ENCODE measurements at regions not wholly inside any gene's neighbourhood (a gene's known extent, or its start where the extent isn't known, plus 50 kb on each side); places are given as distances from the start of the nearest gene placed in this dataset.

DNA sequence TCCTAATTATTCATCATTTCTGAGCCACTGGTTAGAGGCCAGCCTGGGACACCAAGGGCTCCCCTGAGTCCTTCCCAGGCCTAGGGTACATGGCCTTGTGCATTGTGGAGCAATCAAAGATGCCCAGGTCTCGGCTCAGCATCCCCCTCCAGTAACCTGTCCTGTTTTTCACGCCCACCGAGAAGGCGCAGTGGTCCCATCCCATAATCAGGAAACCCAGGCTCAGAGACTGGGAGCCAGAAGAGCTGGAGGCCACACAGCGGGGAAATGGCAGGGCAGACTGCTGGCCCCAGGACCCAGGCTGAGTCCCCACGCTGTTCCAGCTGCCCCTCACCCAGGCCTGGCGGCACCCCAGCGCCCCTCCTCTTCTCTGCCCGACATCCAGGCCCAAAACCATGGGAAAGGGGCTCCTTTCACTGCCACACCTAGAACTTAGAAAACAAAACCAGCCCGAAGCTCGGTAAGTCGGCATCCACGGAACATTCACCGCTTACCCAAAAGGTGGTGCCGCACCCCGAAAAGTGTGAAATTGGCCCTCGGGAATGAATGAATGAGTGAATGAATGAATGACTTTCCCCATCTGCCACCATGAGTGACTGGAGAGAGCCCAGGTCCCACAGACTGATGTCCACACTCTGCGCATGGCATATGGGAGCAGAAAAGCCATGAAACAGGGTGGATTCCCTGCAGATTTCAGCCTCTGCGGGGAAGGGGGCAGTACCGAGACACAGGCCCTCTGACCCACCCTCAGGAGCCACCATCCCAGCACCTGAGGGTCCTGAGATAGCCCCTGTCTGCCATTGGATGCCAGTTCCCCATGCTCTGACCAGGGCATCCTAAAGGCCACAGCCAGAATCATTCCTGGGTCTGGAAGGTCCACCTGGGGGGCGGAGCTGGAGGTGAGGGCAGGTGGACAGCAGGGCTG lies 132.5 kb downstream of the OLFM1 start:
- no peak for DNase-seq (ENCODE audit: low spot score)

DNA sequence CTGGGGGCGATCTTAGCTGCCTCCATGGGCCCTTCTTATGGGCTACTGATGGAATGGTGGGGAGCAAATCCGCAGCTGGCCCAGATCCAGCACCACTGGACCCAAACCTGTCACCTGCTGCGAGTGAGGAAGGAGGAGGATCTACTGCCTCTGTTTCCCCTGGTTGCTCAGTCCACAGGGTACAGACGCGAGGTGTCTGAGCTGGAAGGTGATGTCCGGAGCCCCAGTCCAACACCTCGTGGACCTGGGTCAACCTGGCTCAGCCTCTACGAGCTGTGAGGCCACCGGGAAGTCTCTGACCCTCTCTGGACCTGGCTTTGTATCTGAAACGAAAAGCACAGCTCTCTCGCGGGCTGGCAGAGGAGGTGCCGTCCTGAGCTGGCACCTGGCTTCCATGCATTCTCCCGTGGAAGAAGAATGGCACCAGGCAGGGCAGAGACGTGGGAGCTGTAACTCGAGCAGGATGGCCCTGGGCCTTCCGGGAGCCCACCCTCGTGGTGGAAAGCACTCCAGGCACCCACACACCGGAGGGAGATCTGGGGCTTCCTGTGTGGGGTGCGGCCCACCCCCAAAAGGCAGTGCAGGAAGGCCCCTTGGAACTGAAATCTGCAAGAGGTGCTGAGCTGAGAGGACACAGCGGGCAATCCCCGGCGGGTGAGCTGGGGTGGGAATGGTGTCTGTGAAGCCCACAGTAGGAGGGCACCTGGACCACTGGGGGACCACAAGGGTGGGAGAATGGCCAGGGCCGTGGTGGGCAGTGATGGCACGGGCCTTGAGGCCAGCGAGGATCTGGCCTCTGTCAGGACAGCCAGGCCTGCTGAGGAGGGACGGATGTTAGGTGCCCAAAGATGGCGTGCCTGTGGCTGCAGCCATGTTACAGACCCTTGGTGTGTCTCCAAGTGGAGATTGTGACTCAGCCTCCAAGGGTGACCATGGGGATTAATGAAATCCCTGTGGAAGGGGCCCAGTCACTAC lies 133.4 kb downstream of the OLFM1 start:
- no peak for DNase-seq (ENCODE audit: low spot score)

DNA sequence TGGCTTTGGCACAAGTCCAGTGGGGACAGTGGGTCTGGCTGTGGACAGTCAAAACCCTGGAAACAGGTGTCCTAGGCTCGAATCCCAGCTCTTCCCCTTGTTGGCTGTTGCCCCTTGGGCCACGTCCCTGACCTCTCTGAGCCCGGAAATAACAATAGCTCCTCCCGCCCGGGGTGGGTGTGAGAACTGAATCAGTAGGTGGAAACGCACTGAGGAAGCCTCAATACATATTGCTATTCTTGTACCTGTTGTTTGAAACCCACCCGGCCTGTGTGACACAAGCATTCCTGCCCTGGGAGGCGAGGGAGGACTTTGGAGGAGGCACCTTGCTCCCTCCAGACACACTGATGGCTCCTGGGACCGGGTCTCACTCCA lies 134.1 kb downstream of the OLFM1 start:
- DNase-seq (ENCODE audit: low spot score), result no peak

DNA sequence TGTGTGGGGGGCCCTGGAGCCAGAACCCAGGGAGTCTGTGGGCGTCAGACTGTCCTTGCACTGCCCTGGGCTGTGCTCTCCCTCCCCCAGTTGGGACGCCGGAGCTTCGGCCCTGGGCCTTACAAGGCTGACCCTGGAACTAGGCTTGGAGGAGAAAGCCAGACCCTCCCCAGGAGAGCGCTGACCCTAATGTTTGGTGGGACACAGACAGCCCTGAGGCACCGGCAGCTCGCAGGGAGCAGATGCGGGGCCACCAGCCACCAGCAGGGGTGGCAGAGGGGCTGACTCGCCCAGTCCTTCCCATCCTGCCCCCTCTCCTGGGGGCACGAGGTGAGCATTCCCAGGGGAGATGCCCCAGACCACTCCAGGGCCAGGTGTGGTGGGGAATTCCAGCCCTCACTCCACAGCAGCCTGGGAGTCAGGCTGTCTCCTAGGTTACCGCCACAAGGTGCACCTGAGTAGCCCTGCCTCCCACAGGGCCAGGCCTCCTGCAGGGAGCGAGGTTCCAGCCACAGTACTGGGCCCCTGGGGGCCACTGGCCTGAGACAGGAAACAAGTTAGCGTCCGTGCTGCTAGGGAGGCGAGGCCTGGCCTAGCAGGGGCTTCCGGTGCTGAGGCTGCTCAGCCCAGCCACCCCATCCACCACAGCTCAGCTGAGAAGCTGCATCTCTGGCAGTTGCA lies 134.6 kb downstream of the OLFM1 start:
- DNase-seq (ENCODE audit: low spot score), result no peak

DNA sequence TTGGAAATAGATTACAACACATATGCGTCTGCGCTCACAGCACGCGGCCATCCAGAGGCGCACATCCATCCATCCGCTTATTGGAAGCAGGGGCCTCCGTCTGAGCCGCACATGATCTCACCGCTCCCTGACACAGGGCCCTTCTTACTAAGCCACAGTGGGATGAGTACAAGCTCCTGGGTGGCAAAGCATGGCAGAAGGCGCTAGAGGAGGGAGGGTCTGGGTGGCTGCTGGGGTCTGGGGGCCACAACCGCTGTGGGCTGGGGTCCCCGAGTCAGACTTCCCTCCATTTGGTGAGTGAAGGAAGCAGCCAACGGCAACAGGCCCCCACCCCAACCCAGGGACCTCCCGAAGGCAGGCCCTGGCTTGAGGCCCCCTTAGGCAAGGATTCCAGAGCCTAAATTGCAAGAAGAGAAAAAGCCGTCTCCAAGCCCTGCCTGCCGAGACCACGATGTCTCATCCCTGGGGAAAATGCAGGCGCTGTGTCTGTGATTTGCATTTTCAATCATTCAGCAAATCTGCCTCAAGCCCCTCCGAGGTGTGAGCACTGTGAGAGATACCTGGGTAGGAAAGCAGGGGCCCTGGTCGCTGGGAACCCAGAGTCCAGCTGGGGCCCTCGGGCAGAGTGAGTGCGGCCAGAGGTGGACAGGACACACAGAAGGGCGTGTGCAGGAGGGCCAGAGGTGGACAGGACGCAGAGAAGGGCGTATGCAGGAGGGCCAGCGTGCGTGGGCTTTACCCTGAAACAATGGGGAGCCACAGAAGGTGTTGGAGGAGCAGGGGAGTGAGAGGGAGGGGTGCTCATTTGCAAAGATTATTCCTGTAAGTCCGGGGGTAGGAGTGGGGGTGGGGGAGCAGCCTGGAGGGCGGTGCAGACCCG lies 135.7 kb downstream of the OLFM1 start:
- DNase-seq (ENCODE audit: low spot score), result no peak

DNA sequence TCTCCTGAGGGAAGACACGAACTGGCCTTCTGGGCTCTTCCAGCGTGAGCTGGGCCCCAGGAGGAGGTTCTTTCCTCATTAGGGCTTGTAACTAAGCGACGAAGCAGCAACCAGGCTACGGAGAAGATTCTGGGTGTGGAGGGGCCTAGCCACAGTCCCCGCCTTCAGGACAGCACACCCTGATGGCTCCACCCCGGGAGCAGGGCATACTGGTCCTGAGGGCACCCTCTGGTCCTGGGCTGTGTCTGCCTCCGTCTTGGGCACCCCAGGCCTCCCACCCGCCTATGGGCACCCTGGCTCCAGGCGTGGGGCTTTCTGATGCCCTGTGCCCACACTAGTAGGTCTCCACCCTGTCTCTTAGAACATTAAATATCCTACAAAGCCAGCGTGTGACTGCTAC lies 136.4 kb downstream of the OLFM1 start:
- DNase-seq (ENCODE audit: low spot score), result no peak

DNA sequence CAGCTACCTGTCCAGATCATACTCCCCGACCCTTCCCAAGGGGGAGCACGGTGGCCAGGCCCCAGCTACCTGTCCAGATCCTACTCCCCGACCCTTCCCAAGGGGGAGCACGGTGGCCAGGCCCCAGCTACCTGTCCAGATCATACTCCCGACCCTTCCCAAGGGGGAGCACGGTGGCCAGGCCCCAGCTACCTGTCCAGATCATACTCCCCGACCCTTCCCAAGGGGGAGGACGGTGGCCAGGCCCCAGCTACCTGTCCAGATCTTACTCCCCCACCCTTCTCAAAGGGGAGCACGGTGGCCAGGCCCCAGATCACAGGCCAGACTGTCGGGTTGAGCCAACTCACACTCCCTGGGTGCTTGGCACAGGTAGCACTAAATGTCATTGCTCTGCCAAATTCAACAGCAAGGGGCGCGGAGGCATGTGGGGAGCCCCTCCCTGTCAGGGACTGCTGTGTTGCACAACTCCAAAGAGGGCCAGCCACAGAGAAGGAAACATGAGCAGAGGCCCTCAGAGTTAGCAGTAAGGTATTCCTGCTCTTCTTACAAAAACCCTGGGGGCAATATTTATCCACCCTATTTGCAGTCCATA lies 136.9 kb downstream of the OLFM1 start:
- DNase-seq (ENCODE audit: low spot score), result no peak

DNA sequence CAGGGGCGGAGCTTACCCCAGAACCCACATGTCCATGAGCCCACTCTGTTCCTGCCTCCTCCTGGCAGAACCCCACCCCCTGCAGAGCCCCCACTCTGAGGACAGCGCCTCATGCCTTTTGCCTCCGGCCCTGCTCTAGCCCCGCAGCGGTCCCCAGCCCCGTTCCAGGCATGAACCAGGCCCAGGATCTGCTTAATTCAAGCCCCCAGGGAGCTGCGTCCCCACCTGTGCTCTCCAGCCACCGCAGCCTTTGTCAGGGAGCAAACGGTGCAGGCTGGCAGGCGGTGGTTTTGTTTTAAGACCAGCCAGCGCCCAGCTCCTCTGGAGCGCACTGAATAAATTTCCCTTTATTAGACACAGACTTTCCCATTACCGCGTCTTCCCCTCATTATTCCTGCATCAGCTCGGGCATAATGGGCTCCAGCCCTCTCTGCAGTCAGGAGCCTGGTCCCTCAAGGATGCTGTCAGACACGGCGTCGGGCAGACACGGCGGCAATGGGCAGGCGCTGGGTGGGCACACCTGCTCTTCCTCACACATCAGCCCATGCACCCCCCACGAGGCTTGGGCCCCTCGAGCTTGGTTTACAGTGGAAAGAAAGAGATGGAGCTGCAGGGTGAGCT lies 137.6 kb downstream of the OLFM1 start:
- no peak for DNase-seq (ENCODE audit: low spot score)

DNA sequence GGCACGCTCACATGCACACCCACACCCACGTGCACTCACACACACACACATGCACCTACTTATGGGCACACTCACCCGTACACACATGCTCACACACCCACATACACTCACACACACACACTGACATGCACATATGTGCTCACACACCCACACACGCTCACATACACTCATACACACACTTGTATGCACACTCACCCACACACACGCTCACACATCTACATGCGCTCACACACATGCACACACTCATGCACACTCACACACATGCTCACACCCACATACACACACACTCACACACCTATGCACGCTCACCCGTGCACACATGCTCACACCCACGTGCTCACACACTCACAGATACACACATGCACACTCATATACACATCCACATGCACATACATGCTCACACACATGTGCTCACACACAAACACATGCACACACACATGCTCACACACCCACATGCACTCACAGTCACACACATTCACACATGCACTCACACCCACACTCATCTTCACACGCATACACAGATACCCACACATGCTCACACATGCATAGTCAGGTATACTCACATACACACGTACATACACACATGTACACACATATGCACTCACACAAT lies 138.3 kb downstream of the OLFM1 start:
- DNase-seq (ENCODE audit: low spot score), result no peak

DNA sequence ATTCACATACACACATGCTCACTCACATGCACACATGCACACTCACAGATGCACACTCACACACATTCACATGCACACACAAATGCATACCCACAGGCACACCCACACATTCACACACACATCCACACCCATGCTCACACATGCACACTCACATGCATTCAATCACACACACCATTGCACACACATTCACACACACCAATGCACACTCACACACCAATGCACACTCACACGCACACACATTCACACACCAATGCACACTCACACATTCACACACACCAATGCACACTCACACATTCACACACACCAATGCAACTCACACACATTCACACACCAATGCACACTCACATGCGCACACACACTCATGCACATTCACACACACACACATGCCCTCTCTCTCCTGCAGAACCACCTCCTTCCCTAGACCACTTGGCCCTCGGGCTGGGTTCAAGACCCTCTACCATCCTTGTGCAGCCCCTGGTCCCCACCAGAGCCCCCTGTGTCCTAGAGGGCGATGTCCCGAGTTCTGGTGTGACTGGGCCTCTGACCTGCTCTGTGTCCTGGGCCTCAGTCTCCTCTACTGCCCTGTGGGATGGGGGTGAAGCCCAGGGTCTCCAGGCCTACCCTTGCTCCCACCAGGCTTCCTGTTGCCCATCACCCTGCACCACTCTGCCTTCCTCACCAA lies 139.0 kb downstream of the OLFM1 start:
- no peak for DNase-seq (ENCODE audit: low spot score)

DNA sequence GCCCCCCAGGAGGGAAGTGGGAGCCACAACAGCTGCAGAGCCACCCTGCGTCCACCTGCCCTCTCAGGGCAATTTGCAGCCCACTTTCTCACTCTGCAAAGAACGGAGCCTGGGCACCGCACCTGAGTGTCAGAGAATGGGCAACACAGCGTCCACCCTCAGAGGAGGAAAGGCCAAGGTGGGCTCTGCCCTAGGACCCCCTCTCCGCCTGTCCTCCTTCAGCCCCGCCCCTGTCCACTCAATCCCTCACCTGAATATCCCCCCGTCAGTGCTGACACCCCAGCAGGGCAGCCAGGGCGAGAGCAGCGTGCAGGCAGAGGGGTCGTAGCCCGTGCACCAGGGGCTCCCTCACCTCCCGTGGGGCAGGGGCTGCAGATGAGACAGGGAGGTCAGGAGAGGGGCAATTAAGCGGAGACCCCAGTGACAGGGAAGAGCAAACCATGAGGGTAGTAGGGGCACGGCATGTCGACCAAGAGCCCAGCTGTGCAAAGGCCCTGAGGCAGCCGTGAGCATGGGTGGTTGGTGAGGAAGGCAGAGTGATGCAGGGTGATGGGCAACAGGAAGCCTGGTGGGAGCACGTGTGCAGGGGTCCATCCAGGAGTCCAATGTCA lies 140.3 kb downstream of the OLFM1 start:
- DNase-seq (ENCODE audit: low spot score), result no peak

DNA sequence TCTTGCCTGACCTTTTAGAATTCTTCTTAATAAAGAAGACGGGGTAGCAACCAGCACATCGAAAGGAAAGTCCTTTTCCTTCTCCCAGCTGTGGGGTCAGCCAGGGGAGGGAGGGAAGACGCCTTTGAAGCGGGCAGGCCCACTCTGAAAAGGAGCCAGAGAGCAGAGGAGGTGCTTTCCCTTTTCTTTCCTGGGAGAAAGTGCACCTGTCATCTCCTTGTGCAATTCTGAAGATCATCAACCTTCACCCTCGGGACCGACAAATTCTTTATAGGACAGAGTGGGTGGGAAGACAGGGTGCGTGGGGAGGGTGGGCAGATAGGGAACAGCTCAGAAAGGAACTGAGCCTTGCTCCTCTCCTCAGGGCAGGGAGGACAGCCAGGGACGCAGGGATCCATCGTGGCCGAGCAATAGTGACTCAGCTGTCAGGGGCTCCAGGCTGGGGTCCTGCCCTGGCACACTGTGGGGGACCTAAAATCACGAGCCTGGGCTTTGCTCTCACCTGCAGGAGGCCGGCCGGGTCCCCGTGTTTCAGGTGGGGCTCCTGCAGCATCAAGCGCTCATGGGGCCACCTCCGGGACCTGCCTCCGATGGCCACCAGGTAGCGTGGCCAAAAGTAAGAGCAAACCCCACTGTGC lies 141.0 kb downstream of the OLFM1 start:
- DNase-seq (ENCODE audit: low spot score), result no peak

DNA sequence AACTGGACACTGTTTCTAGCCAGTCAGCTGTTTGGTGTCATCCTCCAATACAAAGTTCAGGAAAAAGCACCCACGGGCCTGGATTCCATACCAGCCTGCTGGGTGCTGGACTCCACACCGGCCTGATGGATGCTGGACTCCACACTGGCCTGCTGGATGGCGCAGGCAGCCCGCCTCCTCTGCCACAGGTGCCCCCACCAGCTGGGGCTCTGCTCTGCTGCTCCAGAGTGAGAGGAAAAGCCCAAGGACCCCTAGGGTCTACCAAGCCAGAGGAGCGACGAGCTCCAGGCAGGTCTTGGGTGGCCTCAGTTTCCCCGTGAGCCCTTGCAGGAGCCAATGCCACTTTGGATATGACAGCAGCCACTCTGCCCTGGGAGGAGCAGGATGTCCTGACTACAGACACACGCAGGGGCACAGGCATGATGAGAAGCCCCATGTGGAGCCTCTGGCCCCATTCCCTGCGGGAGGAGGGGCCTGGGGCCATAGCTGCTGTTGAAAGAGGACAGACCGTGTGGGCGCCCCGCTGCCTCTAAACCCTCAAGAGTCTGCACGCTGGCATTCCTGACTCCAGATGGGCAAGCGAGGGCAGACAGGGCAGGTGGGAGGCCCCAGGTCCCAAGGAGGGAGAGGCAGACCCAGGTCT lies 141.6 kb downstream of the OLFM1 start:
- no peak for DNase-seq (ENCODE audit: low spot score)

DNA sequence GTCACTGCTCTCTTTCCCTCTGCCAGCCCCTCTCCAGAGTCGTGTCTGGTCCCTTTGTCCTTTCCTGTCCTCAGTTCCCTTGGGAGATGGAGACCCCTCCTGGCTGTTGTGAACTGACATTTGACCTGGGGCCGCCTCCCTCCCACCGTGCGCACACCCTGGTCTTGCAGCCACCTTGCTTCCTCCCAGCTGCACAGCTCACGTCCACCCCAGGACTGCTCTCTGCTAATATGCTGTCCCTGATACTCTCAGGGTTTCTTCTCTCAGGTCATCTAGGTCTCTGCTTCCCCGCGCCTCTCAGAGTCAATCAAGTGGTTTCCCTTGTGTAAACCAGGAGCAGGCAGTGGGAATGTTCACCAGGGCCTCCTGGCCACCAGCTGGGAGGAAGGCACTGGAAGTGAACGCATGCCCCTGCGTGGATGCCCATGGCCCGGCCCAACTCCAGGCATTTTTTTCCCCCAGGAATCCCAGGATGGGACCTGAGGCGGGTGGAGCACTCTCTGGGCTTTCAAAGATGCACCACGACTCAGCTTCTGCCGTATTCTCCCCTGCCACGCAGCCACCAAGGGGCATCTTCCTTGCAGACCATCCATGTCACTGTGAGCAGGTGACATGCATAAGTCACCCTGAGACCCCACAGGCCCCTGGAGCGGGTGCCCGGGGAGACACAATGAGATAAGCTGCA lies 142.4 kb downstream of the OLFM1 start:
- DNase-seq (ENCODE audit: low spot score), result no peak

DNA sequence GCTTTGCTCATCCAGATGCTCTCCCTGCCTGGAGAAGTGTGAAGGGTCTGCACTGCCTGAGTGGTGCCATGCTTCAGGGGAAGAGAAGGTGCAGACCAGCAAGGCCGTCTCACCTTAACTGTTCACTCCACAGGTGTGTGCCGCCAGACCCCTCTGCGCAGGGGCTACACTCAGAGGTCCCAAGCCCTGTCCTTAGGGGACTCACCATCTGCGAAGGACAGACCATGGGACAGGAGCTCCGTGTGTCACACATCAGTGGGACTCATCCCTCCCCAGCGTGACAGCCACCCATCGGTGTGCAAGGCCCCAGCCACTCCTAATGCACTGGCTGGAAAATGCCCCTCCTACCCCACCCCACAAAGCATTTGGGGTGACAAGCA lies 142.9 kb downstream of the OLFM1 start:
- no peak for DNase-seq (ENCODE audit: low spot score)

DNA sequence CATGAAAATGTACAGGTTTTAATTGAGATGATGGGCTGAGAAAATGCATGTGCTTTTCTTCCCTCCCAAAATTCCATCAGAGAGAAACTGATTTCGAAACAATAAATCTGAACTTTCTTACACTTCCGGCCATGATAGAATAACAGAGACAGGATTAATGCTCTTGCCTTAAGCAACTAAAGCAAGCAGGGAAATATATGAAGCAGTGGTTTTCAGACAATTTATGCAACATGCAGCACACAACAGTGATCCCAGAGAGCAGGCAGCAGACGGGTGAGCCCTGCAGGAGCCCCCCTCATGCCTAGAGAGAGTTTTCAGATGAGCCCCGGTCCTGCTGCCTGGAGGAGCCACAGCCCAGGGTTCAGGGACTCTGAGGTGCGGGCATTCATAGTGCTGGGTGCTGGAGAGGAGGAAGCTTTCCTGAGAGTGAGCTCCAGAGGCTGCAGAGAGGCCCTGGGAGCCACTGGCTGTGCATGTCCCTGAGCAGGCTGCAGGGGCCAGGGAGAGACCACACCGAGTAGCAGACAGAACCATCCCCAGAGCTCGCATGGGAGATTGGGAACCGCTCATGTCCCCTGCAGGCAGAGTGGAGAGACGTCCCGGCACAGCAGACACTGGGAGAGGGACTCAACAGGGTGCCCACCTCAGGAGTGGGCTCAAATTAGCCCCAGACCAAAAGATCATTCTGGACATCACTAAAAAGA lies 143.5 kb downstream of the OLFM1 start:
- no peak for DNase-seq (ENCODE audit: low spot score)
